ENCODE measurements at regions not wholly inside any gene's neighbourhood (a gene's known extent, or its start where the extent isn't known, plus 50 kb on each side); places are given as distances from the start of the nearest gene placed in this dataset.
A peak's percentile ranks its signal among the peaks of the same experiment; 100 is the strongest.

GRCh38 chr7:49386792-49387191 is 386.6 kb upstream of the VWC2 start:
- no peak for DNase-seq

- no peak for DNase-seq
Observed at GRCh38 chr7:49389871-49390479, 383.5 kb upstream of the VWC2 start.

GRCh38 chr7:49396229-49396628 is 377.2 kb upstream of the VWC2 start:
- DNase-seq, result no peak

GRCh38 chr7:49397750-49398149 is 375.7 kb upstream of the VWC2 start:
- no peak for DNase-seq

GRCh38 chr7:49398236-49398635 is 375.2 kb upstream of the VWC2 start:
- DNase-seq, result no peak

- peak in 1 of 2 experiments; percentile 52 for DNase-seq
Observed at GRCh38 chr7:49398746-49399145, 374.7 kb upstream of the VWC2 start.

- DNase-seq, result no peak
Observed at GRCh38 chr7:49400891-49401550, 372.4 kb upstream of the VWC2 start.

GRCh38 chr7:49403844-49404243 is 369.6 kb upstream of the VWC2 start:
- DNase-seq, result no peak

GRCh38 chr7:49407205-49407604 is 366.2 kb upstream of the VWC2 start:
- DNase-seq, result no peak

- DNase-seq, result no peak
Observed at GRCh38 chr7:49417034-49417433, 356.4 kb upstream of the VWC2 start.

- no peak for DNase-seq
Observed at GRCh38 chr7:49418963-49419362, 354.5 kb upstream of the VWC2 start.

GRCh38 chr7:49422564-49422963 is 350.9 kb upstream of the VWC2 start:
- no peak for DNase-seq

- no peak for DNase-seq
Observed at GRCh38 chr7:49424109-49424508, 349.3 kb upstream of the VWC2 start.

GRCh38 chr7:49425277-49425818 is 348.1 kb upstream of the VWC2 start:
- no peak for DNase-seq

GRCh38 chr7:49432254-49432653 is 341.2 kb upstream of the VWC2 start:
- no peak for DNase-seq

GRCh38 chr7:49433794-49434193 is 339.6 kb upstream of the VWC2 start:
- DNase-seq, result no peak

GRCh38 chr7:49434846-49435245 is 338.6 kb upstream of the VWC2 start:
- no peak for DNase-seq

GRCh38 chr7:49438281-49438680 is 335.2 kb upstream of the VWC2 start:
- DNase-seq, result no peak

- DNase-seq, result no peak
Observed at GRCh38 chr7:49443515-49443914, 329.9 kb upstream of the VWC2 start.

GRCh38 chr7:49453486-49453885 is 320.0 kb upstream of the VWC2 start:
- DNase-seq, result no peak

- no peak for DNase-seq
Observed at GRCh38 chr7:49479441-49479840, 294.0 kb upstream of the VWC2 start.

- DNase-seq, result no peak
Observed at GRCh38 chr7:49479936-49480544, 293.4 kb upstream of the VWC2 start.

GRCh38 chr7:49481075-49481474 is 292.4 kb upstream of the VWC2 start:
- no peak for DNase-seq

- DNase-seq, result peak in 1 of 2 experiments; percentile 3
Observed at GRCh38 chr7:49483142-49483541, 290.3 kb upstream of the VWC2 start.
